Endothelial cell of umbilical vein (primary cell): ENCODE measurements at regions not wholly inside any gene's neighbourhood (a gene's known extent, or its start where the extent isn't known, plus 50 kb on each side); places are given as distances from the start of the nearest gene placed in this dataset.

Source experiments
- CTCF ChIP-seq, 2 donors: IDR thresholded peaks; 1 replicate in 1 of 2; 2 replicates in 1 of 2; pipeline ENCODE4 v1.5.1; 2011; ENCODE audit warnings: low read length in 2 of 2, mild to moderate bottlenecking in 2 of 2, moderate library complexity in 2 of 2, control low read depth in 1 of 2, inconsistent platforms in 1 of 2, low read depth in 1 of 2; ENCODE audit not compliant: insufficient read depth in 1 of 2; ENCODE audit errors: extremely low read depth in 1 of 2
- EZH2 ChIP-seq: IDR thresholded peaks from 2 replicates; pipeline ENCODE4 v1.6.1; 2012; ENCODE audit warnings: borderline replicate concordance, low read depth, mild to moderate bottlenecking, moderate library complexity, low read length, inconsistent platforms; ENCODE audit not compliant: severe bottlenecking
- FOS ChIP-seq: IDR thresholded peaks from 2 replicates; pipeline ENCODE4 v1.6.1; 2011; ENCODE audit warnings: mild to moderate bottlenecking, low read length, moderate library complexity, borderline replicate concordance; ENCODE audit not compliant: insufficient read depth
- JUN ChIP-seq: IDR thresholded peaks from 2 replicates; pipeline ENCODE4 v1.6.1; 2011; ENCODE audit warnings: borderline replicate concordance, low read depth; ENCODE audit not compliant: insufficient read length, insufficient read depth
- POLR2A ChIP-seq: IDR thresholded peaks from 2 replicates; pipeline ENCODE4 v1.6.1; 2012; ENCODE audit warnings: low read depth, mild to moderate bottlenecking, control low read depth, low read length
- POLR2AphosphoS5 ChIP-seq: IDR thresholded peaks from 2 replicates; pipeline ENCODE4 v1.6.1; 2012; ENCODE audit warnings: low read depth, mild to moderate bottlenecking, control low read depth, low read length, moderate library complexity; ENCODE audit not compliant: insufficient read depth
- TF ChIP-seq, protein P1 (sequence below): IDR thresholded peaks from 2 replicates; pipeline ENCODE4 v1.6.1; 2011; ENCODE audit not compliant: insufficient read depth, insufficient read length

DNA sequence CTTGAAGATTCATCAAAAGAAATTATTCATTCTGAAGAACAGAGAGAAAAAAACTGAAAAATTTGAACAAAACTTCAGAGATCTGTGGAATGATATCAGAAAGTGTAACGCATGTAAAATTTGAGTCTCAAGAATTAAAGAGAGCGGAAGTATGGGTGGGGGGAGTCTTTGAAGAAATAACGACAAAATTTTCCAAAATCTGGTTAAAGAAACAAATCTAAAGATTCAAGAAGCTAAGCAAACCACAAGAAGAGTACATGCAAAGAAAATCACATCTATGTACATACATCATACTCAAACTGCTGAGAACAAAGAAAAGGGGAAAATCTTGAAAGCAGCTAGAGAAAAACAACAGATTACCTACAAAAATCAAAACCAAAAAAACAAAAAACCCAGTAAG, 149.4 kb upstream of the TBCA start:
- TF ChIP-seq CTCF (IDR thresholded peaks at IDR 0.05; ENCODE audit: extremely low read depth in 1 of 2, insufficient read depth in 1 of 2, low read depth in 1 of 2, low read length in 2 of 2) (no peak), POLR2A (no peak), POLR2AphosphoS5 (no peak), FOS (no peak), EZH2 (no peak), JUN (no peak)
- TF ChIP-seq, protein P1, sequence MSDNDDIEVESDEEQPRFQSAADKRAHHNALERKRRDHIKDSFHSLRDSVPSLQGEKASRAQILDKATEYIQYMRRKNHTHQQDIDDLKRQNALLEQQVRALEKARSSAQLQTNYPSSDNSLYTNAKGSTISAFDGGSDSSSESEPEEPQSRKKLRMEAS: no peak
